Trophoblast cell (in vitro differentiated cells and primary cell): ENCODE measurements at regions not wholly inside any gene's neighbourhood (a gene's known extent, or its start where the extent isn't known, plus 50 kb on each side); places are given as distances from the start of the nearest gene placed in this dataset.

Experiments used
- DNase-seq, 2 donors: peaks; one replicate each; pipeline ENCODE4 v3.0.0-alpha.2; 2016
- H2AFZ ChIP-seq: 2 replicates; pipeline ENCODE4 v1.6.1; 2013; ENCODE audit warnings: low read length, moderate library complexity, mild to moderate bottlenecking; ENCODE audit not compliant: insufficient read depth, poor library complexity
- H2AK5ac ChIP-seq: 2 replicates; pipeline ENCODE4 v1.6.1; 2013; ENCODE audit warnings: mild to moderate bottlenecking, low read length
- H2BK120ac ChIP-seq: 2 replicates; pipeline ENCODE4 v1.6.1; 2013; ENCODE audit warnings: low read length, mild to moderate bottlenecking, moderate library complexity; ENCODE audit not compliant: insufficient read depth, poor library complexity
- H2BK12ac ChIP-seq: 2 replicates; pipeline ENCODE4 v1.6.1; 2013; ENCODE audit warnings: mild to moderate bottlenecking, low read length, moderate library complexity
- H2BK5ac ChIP-seq: 2 replicates; pipeline ENCODE4 v1.6.1; 2013; ENCODE audit warnings: low read length, low read depth, moderate library complexity, mild to moderate bottlenecking; ENCODE audit not compliant: poor library complexity
- H3K14ac ChIP-seq: 2 replicates; pipeline ENCODE4 v1.6.1; 2013; ENCODE audit warnings: mild to moderate bottlenecking, low read length
- H3K18ac ChIP-seq: 2 replicates; pipeline ENCODE4 v1.6.1; 2013; ENCODE audit warnings: mild to moderate bottlenecking, low read length
- H3K23ac ChIP-seq: 2 replicates; pipeline ENCODE4 v1.6.1; 2013; ENCODE audit warnings: low read length
- H3K27ac ChIP-seq: 2 replicates; pipeline ENCODE4 v1.5.1; 2013; ENCODE audit warnings: low read depth, mild to moderate bottlenecking, inconsistent platforms, low read length, moderate library complexity
- H3K27me3 ChIP-seq: 2 replicates; pipeline ENCODE4 v1.6.1; 2013; ENCODE audit warnings: inconsistent platforms, mild to moderate bottlenecking, low read length, moderate library complexity; ENCODE audit not compliant: insufficient read depth
- H3K36me3 ChIP-seq, 2 experiments: 1 replicate in 1 of 2; 2 replicates in 1 of 2; pipeline ENCODE4 v1.6.1; 2013; ENCODE audit warnings: low read length in 2 of 2, mild to moderate bottlenecking in 2 of 2, moderate library complexity in 1 of 2; ENCODE audit not compliant: insufficient read depth in 2 of 2, control insufficient read depth in 1 of 2
- H3K4ac ChIP-seq: 2 replicates; pipeline ENCODE4 v1.6.1; 2013; ENCODE audit warnings: low read depth, mild to moderate bottlenecking, low read length, moderate library complexity
- H3K4me1 ChIP-seq, 2 experiments: 1 replicate in 1 of 2; 2 replicates in 1 of 2; pipeline ENCODE4 v1.6.1; 2013; ENCODE audit warnings: low read length in 2 of 2, mild to moderate bottlenecking in 2 of 2, moderate library complexity in 1 of 2; ENCODE audit not compliant: insufficient read depth in 2 of 2, control insufficient read depth in 1 of 2
- H3K4me2 ChIP-seq: 2 replicates; pipeline ENCODE4 v1.6.1; 2013; ENCODE audit warnings: inconsistent platforms, mild to moderate bottlenecking, low read length, moderate library complexity
- H3K4me3 ChIP-seq: 2 replicates; pipeline ENCODE4 v1.5.1; 2013; ENCODE audit warnings: mild to moderate bottlenecking, low read depth, low read length, inconsistent platforms
- H3K79me1 ChIP-seq: one replicate; pipeline ENCODE4 v1.6.1; 2013; ENCODE audit warnings: low read length
- H3K79me2 ChIP-seq: 2 replicates; pipeline ENCODE4 v1.6.1; 2013; ENCODE audit warnings: low read length, mild to moderate bottlenecking; ENCODE audit not compliant: control insufficient read depth, insufficient read depth, poor library complexity
- H3K9ac ChIP-seq: 2 replicates; pipeline ENCODE4 v1.6.1; 2013; ENCODE audit warnings: mild to moderate bottlenecking, low read length
- H3K9me3 ChIP-seq: 2 replicates; pipeline ENCODE4 v1.6.1; 2013; ENCODE audit warnings: low read depth, mild to moderate bottlenecking, control low read depth, inconsistent platforms, low read length; ENCODE audit not compliant: insufficient read depth
- H4K12ac ChIP-seq: 2 replicates; pipeline ENCODE4 v1.6.1; 2013; ENCODE audit warnings: low read depth, mild to moderate bottlenecking, low read length, moderate library complexity
- H4K8ac ChIP-seq: 2 replicates; pipeline ENCODE4 v1.6.1; 2013; ENCODE audit warnings: low read depth, mild to moderate bottlenecking, low read length, moderate library complexity
- H4K91ac ChIP-seq: one replicate; pipeline ENCODE4 v1.6.1; 2013; ENCODE audit warnings: low read depth, mild to moderate bottlenecking, low read length, moderate library complexity
- WGBS: extraction: QIAGEN DNeasy Blood & Tissue Kit; methylation state at CpG from one replicate; pipeline ENCODE4 v1.1.7; 2013; ENCODE audit warnings: missing lambda C conversion rate; ENCODE audit not compliant: insufficient read length, insufficient coverage; ENCODE audit errors: extremely low coverage; 5-methylcytosine and 5-hydroxymethylcytosine counted together

DNA sequence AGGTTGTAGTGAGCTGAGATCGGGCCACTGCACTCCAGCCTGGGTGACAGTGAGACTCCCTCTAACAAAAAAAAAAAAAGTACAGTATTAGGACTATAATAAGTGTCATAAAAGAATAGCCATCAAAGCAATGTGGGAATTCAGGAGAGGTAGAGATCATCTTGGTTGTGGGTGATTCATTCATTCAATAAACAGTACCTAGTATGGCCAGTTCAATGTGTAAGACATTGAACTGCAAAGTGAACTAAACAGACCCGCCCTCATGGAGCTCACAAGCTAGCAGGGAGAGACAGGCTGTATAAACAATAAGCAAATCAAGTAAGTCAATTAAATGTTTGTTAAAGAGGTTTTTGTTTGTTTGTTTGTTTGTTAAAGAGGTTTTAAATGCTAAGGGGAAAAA, 146.1 kb upstream of the RANBP3L start:
- H3K23ac ChIP-seq = no peak overlapping the region
- peaks cover 14 to 21% of the 10 kb centered on the region in 2 experiments for H3K4me1 ChIP-seq
- no peak overlapping the region for H2AFZ ChIP-seq
- H3K4me3 ChIP-seq = no peak overlapping the region
- DNase-seq = no peak
- no peak overlapping the region for H3K18ac ChIP-seq
- H3K4me2 ChIP-seq = no peak overlapping the region
- no peak overlapping the region for H2AK5ac ChIP-seq
- no peak overlapping the region for H2BK12ac ChIP-seq
- H3K36me3 ChIP-seq = no peaks in the 10 kb centered on the region
- H3K27ac ChIP-seq = no peak overlapping the region
- H3K79me2 ChIP-seq = peaks cover 4% of the 10 kb centered on the region
- no peak overlapping the region for H3K4ac ChIP-seq
- no peak overlapping the region for H4K91ac ChIP-seq
- no peak overlapping the region for H2BK5ac ChIP-seq
- WGBS = no CpG with 5 or more reads among the region's 2 CpGs
- no peak overlapping the region for H4K8ac ChIP-seq
- no peak overlapping the region for H3K14ac ChIP-seq
- H2BK120ac ChIP-seq = no peak overlapping the region
- H3K9me3 ChIP-seq = no peaks in the 10 kb centered on the region
- H3K27me3 ChIP-seq = no peaks in the 10 kb centered on the region
- H3K79me1 ChIP-seq = peaks cover 30% of the 10 kb centered on the region
- no peak overlapping the region for H3K9ac ChIP-seq
- H4K12ac ChIP-seq = no peak overlapping the region

DNA sequence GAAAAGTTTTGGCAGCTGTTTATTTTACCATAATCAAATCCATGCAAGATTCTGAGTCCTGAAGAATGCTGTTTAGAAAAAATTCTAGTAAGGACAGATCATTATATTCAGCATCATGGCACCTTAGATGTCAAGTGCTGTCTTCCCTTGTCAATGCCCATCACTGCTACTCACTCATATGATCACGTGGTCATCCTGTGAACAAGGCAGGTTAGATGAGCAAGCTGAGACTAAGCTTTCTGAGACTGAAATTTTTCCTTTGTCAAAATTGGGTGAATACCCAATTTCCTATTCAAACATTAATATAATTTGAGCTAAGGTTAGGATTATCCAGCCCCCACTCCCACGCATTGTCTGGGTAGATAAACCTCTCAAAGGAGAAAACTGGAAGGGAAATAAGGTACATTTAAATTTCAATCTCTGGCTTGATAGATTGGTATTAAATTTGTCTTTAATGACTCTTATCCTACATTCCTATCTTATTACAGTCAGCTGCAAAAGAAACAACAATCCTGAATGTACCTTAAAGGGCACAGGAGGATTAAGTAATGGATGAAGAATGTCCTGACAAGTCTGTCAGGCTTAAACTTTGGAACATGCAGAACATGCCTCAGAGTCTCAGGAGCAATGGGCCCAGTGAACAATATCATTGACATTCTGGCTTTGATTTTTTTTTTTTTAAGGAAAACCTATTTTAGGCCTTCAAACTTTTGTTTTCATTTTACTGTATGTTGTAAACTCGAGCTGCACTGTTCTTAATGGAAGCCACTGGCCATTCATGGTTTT, 148.7 kb upstream of the RANBP3L start:
- no peaks in the 10 kb centered on the region for H3K79me2 ChIP-seq
- WGBS = no CpG with 5 or more reads among the region's 3 CpGs
- no peak overlapping the region for H2AK5ac ChIP-seq

DNA sequence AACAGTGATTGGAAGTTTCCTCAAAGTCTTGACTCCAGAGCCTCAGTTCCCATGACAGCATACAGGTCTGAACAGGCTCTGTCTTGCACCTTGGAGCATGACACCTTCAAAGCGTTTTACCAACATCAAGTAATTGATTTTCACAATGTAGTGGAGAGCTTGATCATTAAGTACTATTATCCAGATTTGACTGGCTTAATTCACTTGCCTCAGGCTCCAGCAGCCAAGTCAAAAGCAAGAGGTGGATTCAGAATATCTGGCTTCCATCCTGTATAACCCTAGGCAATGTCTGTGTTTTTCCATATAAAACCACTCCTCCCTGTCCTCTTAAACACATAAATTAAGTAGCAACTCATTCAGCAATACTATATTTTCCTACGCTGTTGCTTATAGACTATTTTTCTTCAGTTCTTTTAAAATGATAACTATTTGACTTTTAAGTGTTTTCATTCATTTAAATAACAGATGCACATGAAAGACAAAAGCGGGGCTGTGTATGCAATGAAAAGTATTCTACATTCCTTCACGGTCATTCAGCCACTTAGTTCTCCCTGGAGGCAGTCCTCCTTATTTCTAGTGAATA, 150.8 kb upstream of the RANBP3L start:
- Histone ChIP-seq H2AK5ac (no peak overlapping the region), H4K12ac (no peak overlapping the region), H3K4me1 (peaks cover 0 to 6% of the 10 kb centered on the region in 2 experiments), H2AFZ (no peak overlapping the region), H3K4me2 (no peak overlapping the region), H4K91ac (no peak overlapping the region), H4K8ac (no peak overlapping the region), H3K14ac (no peak overlapping the region), H3K23ac (no peak overlapping the region), H3K79me2 (no peaks in the 10 kb centered on the region), H3K18ac (no peak overlapping the region), H3K36me3 (no peaks in the 10 kb centered on the region), H2BK5ac (no peak overlapping the region), H3K4ac (no peak overlapping the region), H2BK12ac (no peak overlapping the region), H3K9me3 (no peaks in the 10 kb centered on the region), H3K79me1 (peaks cover 5% of the 10 kb centered on the region), H3K4me3 (no peak overlapping the region), H3K9ac (no peak overlapping the region), H3K27ac (peak overlapping the region; percentile 12), H2BK120ac (no peak overlapping the region), H3K27me3 (no peaks in the 10 kb centered on the region)
- WGBS = no CpG with 5 or more reads among the region's 4 CpGs
- peak in 1 of 2 donors; percentile 49 for DNase-seq

More for the DNA sequence above, 148.7 kb upstream of the RANBP3L start:
- no peak for DNase-seq
- H3K4me3 ChIP-seq = no peak overlapping the region
- H3K14ac ChIP-seq = no peak overlapping the region
- H3K27me3 ChIP-seq = no peaks in the 10 kb centered on the region
- no peak overlapping the region for H3K4ac ChIP-seq
- H2AFZ ChIP-seq = no peak overlapping the region
- peaks cover 11% of the 10 kb centered on the region for H3K79me1 ChIP-seq
- H3K9me3 ChIP-seq = no peaks in the 10 kb centered on the region
- H2BK5ac ChIP-seq = no peak overlapping the region
- H3K18ac ChIP-seq = no peak overlapping the region
- H3K36me3 ChIP-seq = no peaks in the 10 kb centered on the region
- H3K9ac ChIP-seq = no peak overlapping the region
- H3K27ac ChIP-seq = no peak overlapping the region
- H3K4me1 ChIP-seq = peaks cover 0 to 8% of the 10 kb centered on the region in 2 experiments
- H2BK12ac ChIP-seq = no peak overlapping the region
- no peak overlapping the region for H4K12ac ChIP-seq
- no peak overlapping the region for H2BK120ac ChIP-seq
- no peak overlapping the region for H4K91ac ChIP-seq
- H3K23ac ChIP-seq = no peak overlapping the region
- no peak overlapping the region for H3K4me2 ChIP-seq
- no peak overlapping the region for H4K8ac ChIP-seq

DNA sequence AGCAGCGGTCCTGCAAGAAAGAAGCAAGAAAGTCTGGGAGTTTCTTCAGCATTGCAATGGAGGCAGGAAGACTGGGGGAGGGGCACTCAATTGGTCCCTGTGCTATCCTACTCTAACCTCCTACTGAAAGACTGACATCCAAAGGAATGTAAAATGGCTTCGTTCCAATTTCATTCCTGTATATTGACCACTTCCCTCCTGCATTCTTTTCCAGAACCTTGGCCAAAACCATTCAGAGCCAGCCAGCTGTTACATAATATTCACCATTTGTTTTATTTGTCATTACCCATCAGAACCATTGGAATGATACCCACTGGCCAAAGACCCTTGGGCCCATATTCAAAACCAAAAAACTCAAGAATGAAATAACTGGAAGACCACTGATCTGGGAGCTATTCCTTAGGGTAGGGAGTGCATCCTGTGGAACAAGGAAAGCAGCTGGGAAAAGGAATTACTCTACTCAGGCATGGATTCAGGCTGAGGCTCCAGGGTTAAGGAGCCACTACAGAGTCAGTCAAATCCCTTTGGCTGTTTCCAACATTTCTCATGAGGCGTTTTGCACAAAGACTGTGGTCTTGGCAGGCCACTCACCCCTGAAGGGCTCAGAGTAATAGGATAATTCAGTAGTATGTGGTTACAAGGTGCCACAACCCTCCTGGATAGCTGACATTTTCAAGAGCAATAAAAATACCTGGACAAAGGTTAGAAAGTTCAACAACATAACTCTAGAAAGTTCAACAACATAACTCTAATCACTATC, 148.7 kb upstream of the SLC1A3 start:
- Histone ChIP-seq H3K18ac (no peak overlapping the region), H3K23ac (no peak overlapping the region), H3K79me2 (no peaks in the 10 kb centered on the region), H2AK5ac (no peak overlapping the region), H3K4me2 (no peak overlapping the region), H2BK120ac (no peak overlapping the region), H2BK12ac (peak overlapping the region; percentile 43), H4K8ac (no peak overlapping the region), H2BK5ac (no peak overlapping the region), H4K12ac (no peak overlapping the region), H3K79me1 (no peaks in the 10 kb centered on the region), H3K4ac (no peak overlapping the region), H3K36me3 (no peaks in the 10 kb centered on the region), H3K27ac (no peak overlapping the region), H4K91ac (no peak overlapping the region), H3K9me3 (no peaks in the 10 kb centered on the region), H2AFZ (no peak overlapping the region), H3K4me3 (no peak overlapping the region), H3K4me1 (peaks cover 2 to 9% of the 10 kb centered on the region in 2 experiments), H3K27me3 (no peaks in the 10 kb centered on the region), H3K14ac (no peak overlapping the region), H3K9ac (no peak overlapping the region)
- no CpG with 5 or more reads among the region's 3 CpGs for WGBS
- no peak for DNase-seq
